Stimulated activated CD8-positive, alpha-beta memory T cell treated with anti-CD3 and anti-CD28 coated beads, Interleukin-12 subunit alpha, Interleukin-12 subunit beta, amount 100 ng/mL, for 24 hours (primary cell): ENCODE measurements at regions not wholly inside any gene's neighbourhood (a gene's known extent, or its start where the extent isn't known, plus 50 kb on each side); places are given as distances from the start of the nearest gene placed in this dataset.
"Not testable (repeated sequence)": the region's sequence is repeated elsewhere in the genome, so short reads cannot be mapped to it uniquely, and the experiment has no call there.

Source experiments
- DNase-seq: peaks from one replicate; pipeline ENCODE4 v3.0.0-alpha.2; 2020; ENCODE audit errors: extremely low read depth

- DNase-seq = no peak
These were observed 108.5 kb downstream of the KCNK1 start for GRCh38 chr1:233722212-233722979.

- DNase-seq = no peak
These were observed 109.5 kb downstream of the KCNK1 start for GRCh38 chr1:233723387-233723786.

DNA sequence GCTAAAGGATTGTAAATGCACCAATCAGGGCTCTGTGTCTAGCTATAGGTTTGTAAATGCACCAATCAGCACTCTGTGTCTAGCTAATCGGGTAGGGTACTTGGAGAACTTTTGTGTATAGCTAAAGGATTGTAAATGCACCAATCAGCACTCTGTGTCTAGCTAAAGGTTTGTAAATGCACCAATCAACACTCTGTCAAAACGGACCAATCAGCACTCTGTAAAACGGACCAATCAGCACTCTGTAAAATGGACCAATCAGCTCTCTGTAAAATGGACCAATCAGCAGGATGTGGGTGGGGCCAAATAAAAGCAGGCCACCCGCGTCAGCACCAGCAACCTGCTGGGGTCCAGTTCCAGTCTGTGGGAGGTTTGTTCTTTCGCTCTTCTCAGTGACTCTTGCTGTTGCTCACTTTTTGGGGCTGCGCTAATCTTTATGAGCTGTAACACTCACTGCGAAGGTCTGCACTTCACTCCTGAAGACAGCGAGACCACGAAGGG, 110.3 kb downstream of the KCNK1 start:
- DNase-seq = not testable (repeated sequence)

DNA sequence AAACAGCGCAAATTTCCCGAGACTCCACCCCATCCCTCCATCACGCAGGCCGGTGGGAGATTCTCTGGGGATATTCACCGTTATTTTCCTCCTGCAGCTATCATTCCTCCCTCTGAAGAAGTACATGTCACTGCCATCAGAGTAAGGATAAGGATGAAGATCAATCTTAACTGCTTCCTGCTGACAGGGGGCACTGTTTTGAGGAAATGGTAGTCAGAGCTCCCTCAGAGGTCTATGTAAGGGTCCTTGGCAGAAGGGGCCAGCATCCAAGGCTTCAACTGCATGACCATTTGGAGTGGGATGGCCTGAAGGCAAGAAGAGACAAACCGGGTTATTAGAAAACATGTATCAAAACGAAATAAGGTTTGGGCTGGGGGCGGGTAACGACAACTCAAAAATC, 111.5 kb downstream of the KCNK1 start:
- no peak for DNase-seq

DNA sequence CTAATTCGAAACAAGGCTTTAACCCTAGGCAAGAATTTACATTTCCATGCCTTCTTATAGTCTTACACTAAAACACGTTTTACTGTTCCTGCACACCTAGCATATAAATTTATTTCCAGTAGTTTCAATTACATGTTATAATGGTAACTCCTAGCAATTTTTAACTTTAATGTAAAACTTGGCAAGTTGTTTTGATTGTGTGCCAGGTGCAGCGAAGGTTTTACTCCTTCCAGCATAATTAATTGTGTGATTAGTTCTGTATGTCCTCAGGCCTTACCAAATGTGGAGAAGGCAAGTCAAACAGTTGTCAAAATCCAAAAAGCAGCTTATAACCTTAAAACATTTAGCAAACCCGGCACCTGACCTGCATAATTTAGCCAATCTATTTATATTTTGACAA, 114.8 kb downstream of the KCNK1 start:
- no peak for DNase-seq

DNA sequence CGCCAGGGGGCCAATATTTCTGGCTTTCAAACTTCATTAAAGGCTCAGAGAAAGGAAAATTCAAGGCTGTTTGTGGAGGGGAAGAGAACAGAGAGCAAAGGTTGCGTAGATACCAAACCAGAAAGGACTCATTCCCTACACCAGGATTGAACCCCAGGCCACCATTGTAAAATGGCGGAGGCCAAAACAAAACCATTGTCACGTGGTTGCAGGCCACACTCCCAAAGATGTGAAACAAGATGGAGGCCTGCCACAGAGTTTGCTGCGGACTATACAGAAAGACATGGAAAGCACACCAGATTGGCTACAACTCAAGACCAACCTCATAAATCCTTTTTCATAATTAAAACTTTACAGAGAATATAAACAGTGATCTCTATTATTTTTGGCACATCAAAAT, 116.5 kb downstream of the KCNK1 start:
- DNase-seq = no peak

GRCh38 chr1:233730809-233731208, 116.9 kb downstream of the KCNK1 start:
- DNase-seq = no peak

- DNase-seq = no peak
These were observed 118.3 kb downstream of the KCNK1 start for GRCh38 chr1:233732206-233732605.

DNA sequence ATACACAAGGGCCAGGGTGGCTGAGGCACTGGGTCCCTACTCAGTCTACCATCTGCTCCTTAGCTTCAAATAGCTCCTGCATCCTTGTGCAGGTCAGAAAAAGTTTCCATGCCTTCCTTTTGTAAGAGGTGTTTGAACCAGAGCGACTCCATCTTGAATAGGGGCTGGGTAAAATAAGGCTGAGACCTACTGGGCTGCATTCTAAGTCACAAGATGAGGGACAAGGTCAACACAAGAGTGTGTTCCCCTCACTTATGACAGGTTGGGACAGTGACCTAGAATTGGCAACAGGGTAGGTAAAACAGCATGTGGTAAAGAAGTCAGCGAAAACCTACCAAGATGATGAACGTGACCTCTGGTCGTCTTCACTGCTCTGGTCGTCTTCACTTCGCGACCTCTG, 120.5 kb downstream of the KCNK1 start:
- no peak for DNase-seq

- no peak for DNase-seq
These were observed 121.4 kb downstream of the KCNK1 start for GRCh38 chr1:233735331-233735730.

GRCh38 chr1:233735847-233736246, 121.9 kb downstream of the KCNK1 start:
- DNase-seq = no peak

DNA sequence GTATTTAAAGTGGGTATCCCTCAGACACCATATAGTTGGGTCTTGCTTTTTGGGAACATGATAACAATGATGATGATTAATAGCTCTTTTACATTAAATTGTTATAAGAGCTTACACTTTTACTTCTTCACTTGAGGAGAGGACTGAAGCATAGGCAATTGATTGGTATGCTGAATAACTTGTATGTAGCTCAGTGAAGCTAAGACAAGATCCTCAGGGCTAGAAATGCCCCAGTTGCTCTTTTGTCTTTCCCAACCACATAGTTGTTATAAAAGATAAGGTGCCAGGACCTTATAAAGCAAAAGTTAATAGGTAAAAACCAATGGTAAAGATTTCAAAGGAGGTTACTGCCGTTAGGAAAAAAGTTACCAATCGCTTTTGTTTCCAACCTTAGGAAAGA, 123.4 kb downstream of the KCNK1 start:
- DNase-seq = no peak

- no peak for DNase-seq
These were observed 124.5 kb downstream of the KCNK1 start for GRCh38 chr1:233738396-233738795.

GRCh38 chr1:233738850-233739249, 124.9 kb downstream of the KCNK1 start:
- no peak for DNase-seq

GRCh38 chr1:233744779-233745513, 131.0 kb downstream of the KCNK1 start:
- no peak for DNase-seq

- no peak for DNase-seq
These were observed 136.2 kb downstream of the KCNK1 start for GRCh38 chr1:233750139-233750538.

DNA sequence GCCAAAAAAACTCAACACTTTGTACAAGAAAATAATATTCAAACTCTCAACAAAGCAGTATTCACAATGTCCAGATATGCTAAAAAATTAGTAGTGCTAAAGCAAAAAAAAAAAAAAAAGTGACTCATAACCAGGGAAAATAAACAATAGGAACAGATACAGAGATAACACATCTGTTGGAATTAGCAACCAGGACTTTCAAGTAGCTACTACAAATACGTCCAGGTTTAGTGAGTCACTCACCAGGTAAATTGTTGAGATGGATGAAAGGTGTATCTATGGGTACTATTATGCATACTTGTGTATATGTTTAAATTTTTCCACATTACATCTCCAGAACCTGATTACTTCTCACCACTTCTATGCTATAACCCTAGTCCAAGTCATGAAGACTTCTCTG, 144.8 kb upstream of the SLC35F3 start:
- DNase-seq = no peak

- not testable (repeated sequence) for DNase-seq
These were observed 140.2 kb upstream of the SLC35F3 start for GRCh38 chr1:233764304-233764703.

DNA sequence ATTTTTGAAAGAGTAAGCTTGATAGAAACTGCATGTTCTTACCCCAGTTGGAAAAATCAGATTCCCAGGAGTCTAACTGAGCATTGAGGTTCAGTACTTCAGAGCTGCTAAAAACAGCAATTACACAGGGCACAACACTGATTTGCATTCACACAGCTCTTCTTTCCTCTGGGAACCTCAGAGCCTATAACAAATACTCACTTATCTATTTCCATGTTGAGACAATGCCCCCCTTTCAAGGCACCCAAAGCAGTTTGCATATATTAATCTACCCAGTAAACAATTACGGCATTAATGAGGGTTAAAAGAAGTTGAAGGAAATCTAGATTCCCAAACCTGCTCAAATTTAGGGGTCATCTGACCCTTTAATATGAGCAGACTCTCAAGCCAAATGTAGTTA, 126.9 kb upstream of the SLC35F3 start:
- no peak for DNase-seq

DNA sequence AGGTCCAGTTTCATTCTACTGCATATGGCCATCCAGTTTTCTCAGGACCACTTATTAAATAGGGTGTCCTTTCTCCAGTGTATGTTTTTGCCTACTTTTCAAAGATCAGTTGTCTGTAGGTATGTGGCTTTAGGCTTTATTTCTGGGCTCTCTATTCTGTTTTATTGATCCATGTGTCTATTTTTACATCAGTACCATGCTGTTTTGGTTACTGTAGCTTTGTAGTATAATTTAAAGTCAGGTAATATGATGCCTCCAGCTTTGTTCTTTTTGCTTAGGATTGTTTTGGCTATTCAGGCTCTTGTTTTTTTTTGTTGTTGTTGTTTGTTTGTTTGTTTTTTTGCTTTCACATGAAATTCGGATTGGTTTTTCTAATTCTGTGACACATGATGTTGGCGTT, 124.4 kb upstream of the SLC35F3 start:
- DNase-seq = no peak

- DNase-seq = no peak
These were observed 121.4 kb upstream of the SLC35F3 start for GRCh38 chr1:233782937-233783586.

DNA sequence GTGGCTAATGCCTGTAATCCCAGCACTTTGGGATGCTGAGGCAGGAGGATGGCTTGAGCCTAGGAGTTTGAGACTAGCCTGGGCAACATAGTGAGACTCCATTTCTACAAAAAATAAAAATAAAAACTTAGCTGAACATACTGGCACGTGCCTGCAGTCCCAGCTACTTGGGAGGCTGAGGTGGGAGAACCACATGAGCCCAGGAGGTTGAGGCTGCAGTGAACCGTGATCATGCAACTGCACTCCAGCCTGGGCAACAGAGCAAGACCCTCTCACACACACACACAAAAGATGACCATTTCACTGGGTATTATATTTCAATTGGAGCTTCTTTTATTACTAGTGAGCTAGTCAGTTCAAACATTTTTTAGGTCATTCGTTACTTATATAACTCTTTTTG, 116.9 kb upstream of the SLC35F3 start:
- DNase-seq = no peak

GRCh38 chr1:233788687-233789086, 115.8 kb upstream of the SLC35F3 start:
- no peak for DNase-seq
